GM19239 (cell line): ENCODE measurements at regions not wholly inside any gene's neighbourhood (a gene's known extent, or its start where the extent isn't known, plus 50 kb on each side); places are given as distances from the start of the nearest gene placed in this dataset.

ENCODE experiments used
- DNase-seq: peaks from one replicate; pipeline ENCODE4 v3.0.0; 2011; ENCODE audit warnings: low spot score; ENCODE audit not compliant: insufficient read length
- FAIRE-seq: peaks from 2 replicates; lab custom pipeline; 2011; peaks lifted over from hg19 to GRCh38; lab: Jason Lieb, UNC

DNA sequence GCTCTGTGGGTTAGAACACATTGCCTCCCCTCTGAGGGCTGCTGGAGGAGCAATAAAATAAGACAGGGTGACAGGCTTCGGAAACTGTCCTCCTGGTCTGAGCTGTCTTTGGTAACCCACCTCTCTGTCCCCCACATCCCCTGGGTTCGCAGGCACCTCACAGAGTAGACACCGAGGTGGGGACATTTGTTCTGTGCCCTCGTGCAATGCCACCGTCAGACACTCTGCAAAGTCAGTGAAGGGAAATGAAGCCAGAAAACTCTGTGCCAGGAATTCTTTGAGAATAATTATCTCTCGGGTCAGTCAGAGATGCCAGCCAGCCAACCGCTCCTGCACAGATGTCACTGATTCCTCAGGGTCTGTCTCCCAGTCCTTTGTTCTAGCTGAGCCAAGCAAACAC lies 493.6 kb downstream of the FOXO1 start:
- FAIRE-seq, result no peak
- no peak for DNase-seq

DNA sequence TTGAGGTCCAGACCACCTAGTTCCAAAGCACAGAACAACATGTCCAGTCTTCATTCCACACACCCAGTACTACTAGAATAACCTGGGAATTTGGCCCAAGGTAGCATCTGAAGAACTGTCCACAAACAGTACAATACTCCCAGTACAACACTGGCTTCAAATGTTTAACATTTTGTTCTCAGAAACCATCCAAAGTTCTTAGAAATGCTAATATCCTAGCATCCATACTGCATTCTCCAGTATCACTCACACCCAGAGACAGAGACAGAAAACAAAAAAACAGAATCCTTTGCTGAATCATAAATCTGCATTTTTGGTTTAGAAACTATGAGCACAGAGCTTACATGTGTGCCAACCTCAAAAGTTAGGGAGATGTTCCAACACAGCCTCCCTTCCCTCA lies 490.8 kb downstream of the FOXO1 start:
- FAIRE-seq, result no peak
- DNase-seq, result no peak

DNA sequence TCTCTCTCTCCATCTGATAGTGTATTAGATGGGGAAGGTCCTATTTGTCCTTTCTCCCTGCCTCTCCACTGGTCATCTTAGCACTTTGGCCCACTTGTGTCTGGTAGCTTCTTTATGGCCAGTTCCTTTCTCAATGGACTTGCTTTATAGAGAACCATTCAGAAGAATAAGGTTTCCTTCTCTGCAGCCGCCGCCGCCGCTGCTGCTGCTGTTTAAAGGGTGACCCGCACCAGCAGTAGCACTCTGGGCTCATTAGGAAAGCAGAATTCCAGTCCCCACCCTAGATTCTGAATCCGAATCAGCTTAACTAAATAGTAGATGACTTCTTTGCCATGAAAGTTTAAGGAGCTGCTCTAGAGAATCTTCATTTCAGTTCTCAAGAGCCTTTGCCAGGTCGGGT lies 490.2 kb downstream of the FOXO1 start:
- FAIRE-seq, result no peak

DNA sequence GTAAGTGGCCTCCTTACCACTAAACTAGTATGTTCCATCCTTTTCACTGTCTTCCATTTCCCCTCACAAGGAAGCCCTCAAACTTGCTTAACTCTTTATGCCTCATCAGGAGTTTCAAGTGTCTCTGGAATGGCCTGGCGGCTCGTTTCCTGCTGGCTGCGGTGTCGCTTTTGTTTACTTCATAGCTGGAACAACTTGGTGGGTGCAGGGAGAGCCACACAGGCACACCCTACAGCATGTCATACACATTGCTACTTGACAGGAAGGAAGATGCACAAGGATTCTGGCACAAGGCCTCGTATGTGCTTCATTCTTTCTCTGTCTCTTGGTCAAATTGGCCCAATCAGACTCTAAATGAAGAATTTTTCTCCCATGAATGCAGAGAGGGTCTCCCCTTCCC lies 488.3 kb downstream of the FOXO1 start:
- FAIRE-seq (no peak), DNase-seq (no peak)

More for the DNA sequence above, 490.2 kb downstream of the FOXO1 start:
- DNase-seq, result no peak

DNA sequence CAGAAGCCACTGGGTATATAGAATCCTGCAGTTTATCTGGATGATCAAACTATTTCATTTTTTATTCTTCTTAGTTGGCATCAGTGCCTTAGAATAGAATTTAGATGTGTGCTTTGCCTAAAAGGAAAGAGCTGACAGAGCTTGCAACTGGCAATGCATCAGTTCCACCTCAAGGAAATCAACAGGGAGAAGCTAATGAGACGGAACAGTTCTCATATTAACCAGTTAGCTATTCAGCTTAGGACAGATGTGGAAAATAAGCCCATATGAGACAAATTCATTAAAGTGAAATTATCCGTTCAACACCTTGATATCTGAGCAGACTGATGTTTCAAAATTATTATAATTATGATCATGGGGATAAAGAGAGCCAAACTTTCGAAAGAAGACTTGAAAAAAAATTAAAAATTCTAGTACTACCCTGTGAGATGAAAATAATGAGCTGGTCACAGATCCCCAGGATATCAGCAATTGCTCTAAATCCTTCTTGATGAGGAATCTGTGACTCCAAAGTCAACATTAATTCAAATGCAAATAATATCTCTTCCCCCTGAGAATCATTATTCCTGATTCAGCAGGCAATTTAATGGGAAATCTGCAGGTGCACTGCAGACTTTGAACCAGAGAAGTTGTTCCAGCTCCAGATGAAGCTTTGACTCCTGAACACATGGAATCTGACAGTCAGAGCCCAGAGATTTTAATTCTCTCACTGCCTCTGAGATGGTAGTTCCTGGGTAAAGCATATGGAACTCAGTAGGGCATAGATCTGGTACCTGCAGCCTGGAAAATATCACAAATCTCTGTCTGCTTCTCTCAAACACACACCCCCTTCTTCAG lies 486.8 kb downstream of the FOXO1 start:
- FAIRE-seq (no peak), DNase-seq (no peak)

DNA sequence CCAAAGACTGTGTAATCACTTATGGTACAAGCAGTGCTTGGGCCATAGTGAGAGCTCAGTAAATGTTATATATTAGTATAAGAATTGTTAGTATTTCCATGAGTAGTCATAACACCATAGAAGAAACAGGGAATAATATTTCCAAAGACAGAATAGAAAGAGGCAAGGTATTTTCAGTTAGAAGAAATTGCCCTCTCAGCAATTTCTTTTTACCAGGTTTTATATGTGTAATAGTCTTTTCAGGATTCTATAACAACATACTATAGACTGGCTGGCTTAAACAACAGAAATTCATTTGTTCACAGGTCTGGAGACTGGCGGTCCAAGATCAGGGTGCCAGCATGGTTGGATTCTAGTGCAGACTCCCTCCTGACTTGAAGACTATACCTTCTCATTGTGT lies 485.7 kb downstream of the FOXO1 start:
- DNase-seq (no peak), FAIRE-seq (no peak)

DNA sequence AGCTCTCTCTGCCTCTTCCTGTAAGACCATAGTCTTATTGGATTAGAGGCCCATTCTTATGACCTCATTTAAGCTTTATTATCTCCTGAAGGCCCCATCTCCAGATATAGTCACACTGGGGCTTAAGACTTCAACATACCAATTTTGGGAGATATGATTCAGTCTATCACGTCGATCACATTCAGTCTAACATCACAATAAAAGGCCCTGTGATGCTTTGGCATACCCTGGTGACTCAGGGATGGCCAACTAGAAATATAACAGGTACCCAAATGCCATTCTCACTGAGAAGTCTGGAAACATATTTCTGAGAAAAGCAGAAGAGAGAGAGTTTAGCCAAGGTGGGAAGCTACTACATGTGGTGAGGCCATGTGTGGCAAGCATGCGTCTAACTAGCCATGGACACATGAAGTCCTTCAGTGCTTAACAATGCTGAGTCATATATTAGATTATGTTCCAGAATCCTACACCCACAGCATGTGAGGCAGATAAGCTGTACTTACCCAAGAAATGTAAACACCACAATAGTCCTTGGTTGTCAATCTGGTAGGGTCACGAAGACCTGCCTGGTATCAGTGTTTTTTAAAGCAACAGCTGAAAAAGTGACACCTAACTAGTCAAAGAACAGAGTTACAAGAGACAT lies 485.1 kb downstream of the FOXO1 start:
- FAIRE-seq (no peak), DNase-seq (no peak)

DNA sequence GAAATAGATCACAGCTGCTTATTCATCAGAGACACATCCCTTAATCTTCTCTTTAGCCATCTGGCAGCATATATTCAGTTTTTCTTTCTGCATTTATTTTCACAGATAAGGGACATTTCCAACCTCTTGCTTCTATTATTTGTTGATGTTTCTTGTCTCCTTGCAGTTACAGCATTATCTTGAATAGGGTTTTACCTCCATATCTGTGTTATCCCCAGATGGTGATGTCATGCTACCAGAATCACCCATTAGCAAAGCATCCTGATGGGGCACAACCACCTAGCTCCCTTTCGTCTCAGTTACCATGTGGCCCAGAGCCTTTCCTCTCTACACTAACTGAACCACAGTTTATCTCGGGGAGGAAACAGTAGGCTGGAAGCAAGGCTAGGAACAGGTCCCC lies 483.9 kb downstream of the FOXO1 start:
- DNase-seq, result no peak
- no peak for FAIRE-seq

DNA sequence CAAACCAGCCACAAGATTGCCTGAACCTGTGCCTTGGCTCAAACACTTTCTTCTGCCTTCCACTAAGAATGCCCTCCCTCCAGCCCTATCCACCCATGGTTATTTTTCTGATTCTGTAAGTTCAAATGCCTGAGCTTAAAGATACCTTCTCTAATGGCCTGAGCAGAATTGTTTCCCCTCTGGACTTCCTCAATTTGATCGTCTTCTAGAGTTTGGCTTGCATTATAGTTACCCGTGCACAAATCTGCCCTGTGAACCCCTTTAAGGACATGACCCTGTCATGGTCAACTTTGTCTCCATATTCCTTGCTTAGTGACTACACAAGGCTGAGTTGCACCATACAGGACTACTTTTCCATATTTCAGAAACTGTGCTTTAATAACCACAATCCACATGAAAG lies 481.0 kb downstream of the FOXO1 start:
- FAIRE-seq, result no peak
- no peak for DNase-seq

DNA sequence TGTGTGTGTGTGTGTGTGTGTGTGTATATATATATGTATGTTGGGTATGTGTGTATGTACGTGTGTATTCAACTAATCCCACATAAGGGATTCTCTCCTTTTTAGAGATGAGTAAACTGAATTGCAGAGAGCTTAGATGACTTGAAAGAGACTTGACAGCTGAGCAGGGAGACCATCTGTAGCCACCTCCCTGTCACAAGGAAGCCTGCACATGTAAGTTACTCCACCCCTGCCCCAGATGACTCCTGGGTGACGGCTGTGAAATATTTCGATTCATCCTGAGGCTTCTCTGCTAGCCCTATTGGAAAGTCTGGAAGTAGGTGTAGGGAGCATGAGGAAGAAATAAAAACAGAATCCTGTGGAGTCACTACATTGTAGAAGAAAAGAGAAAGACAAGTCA lies 480.4 kb downstream of the FOXO1 start:
- DNase-seq (no peak), FAIRE-seq (no peak)

DNA sequence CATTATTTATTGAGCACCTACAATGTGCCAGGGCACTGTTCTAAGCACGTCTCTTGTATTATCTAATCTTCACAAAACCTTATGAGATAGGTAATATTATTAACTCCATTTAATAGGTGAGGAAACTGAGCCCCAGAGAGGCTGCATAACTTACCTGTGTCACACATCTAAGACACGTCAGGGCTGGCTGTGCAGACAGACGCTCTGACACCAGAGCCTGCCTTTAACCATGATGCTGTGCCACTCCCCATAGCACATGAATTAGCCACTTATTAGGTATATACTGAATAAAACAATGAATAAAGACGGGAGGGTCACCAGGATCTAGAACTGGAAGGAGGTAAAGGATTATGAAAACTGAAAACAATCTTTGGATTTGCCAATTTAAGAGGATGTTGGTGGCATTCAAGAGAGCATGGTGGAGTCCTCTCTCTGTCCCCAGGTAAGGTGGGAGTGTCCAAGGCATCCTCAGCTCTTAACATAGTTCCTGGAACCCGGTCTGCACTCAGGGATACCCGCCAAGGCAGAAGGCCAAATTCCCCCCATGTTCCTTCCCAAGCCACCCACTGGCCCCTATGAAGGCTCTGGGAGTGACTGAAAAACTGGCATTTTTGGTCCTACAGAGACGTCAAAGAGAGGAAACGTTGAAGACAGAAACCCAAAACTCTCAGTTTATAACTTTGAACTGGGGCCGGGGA lies 479.7 kb downstream of the FOXO1 start:
- FAIRE-seq (no peak), DNase-seq (no peak)

DNA sequence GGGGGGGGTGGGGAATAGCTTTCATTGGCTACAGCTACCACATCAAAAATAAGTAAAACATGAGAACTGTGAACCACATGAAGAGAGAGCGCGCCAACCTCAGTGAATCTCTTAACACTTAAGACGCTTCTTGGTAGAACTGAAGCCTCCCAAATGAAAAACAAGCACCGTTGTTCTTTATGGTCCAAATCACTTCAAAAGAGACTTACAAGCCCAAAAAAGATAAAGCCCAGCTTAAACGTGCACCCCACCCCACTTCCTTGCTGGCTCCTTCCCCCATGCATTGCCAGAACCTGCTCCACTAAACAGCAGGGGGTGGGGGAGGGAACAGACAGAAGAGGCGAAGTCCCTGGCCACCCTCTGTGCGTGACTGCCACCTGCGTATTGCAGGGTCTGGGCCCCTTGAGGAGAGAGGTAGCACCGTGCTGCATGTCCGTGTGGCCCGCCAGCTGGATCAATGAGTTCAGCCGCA lies 479.1 kb downstream of the FOXO1 start:
- FAIRE-seq (no peak), DNase-seq (no peak)

DNA sequence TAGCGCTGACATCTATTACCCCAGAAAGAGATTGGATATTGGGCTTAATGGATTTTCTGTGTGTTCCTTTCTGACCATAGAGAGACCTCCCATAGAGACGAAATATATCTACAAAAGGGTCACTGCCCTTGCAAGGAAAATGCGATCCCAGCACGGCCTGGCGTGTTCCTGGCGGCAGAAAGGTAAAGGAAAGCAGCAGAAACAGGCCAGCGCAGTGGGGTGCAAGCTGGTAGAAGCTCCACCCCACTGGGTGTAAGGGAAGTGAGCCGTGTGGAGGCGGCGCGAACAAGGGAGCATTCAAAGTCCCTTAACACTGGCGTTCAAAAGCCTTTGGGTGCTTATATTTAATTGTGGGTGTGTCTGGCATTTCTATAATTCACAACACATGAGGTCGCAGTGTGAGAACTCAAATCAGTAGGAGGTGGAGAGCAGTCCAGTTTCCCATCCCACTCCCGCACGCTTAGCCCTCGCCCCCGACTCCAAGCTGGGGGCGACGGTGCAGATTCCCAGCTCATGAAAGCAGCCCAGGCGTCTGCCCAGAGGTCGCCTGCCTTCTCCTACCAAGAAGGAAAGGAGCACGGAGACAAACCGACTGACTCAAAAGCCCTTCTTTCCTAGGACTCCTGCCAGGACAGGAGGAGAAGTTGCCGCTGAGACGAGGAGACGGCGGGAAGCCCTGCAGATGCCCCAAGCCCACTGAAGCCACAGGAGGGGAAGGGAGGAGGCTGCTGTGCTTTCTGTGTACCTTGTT lies 478.4 kb downstream of the FOXO1 start:
- FAIRE-seq, result no peak

DNA sequence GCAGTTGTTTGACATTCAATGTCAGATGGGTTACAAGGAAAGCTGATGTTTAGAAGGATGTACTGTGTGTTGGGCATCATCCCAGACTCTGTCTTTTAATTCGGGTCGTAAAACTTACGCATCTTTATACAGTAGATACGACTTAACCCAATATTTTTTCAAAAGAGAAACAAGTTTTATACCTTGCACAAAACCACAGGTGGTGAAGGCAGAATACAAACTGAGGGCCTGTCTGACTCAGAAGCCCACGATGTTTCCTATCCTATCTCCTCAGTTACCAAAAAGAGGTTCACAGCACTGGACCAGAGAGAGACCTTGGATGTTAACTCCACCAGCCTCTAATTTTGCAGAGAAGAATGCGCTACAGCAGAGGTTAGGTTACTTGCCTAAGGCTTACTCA lies 477.0 kb downstream of the FOXO1 start:
- FAIRE-seq, result no peak
- no peak for DNase-seq

More for the DNA sequence above, 478.4 kb downstream of the FOXO1 start:
- DNase-seq, result no peak

DNA sequence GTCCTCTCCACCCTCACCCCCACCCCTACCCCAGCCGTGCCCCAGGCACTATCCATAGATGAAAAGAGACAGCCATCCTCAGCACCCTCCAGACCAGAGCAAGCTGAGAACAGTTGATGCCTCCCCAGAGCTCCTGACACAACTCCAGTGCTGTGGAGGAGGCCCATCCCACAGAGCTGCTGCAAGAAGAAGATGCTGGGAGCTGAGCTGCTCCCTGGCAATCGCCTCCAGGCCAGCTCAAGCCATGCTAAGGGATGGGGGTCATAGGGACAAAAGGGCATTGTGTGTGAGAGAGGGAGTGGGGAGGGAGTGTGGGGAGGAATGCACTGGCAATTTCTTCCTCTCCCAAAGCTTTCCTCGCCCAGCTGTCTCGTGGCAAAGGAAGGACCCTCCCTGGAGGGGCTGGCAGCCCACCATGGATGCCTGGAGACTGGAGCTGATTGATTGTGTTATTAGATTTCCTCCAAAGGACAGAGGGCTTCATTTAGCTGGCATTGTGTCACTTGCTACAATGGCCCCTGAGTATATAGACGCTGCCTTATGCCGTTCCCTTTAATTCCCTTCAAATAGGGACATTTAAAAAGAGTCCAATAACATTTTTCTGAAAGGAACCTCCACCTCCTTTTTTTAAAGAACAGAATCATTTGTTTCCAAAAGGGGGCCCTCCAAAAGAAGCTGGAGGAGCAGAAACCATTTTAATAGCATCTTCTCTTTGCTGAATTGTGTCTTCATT lies 476.4 kb downstream of the FOXO1 start:
- FAIRE-seq, result no peak
- DNase-seq, result no peak

DNA sequence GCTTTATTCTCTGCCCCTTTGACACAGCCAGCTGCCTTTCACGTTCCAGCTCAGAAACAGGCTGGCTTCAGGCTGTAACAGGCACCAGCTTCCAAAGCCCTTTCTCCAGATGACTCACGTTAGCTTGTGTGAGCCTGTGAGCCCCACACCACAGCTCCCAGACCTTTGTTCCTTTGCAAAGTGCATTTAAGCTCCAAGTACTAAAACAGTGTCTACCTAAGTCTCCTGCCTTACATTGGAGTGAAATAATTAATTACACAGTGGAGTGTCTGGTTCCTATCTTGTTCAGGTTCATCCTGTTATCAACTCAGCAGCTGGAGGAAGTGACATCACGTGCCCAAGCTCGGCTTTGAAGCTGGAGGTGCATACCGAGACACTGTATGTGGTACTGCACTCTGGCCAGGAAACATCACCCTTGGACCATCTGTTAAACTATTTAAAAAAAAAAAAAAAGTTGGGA lies 475.8 kb downstream of the FOXO1 start:
- FAIRE-seq (peak; percentile 71), DNase-seq (no peak)

DNA sequence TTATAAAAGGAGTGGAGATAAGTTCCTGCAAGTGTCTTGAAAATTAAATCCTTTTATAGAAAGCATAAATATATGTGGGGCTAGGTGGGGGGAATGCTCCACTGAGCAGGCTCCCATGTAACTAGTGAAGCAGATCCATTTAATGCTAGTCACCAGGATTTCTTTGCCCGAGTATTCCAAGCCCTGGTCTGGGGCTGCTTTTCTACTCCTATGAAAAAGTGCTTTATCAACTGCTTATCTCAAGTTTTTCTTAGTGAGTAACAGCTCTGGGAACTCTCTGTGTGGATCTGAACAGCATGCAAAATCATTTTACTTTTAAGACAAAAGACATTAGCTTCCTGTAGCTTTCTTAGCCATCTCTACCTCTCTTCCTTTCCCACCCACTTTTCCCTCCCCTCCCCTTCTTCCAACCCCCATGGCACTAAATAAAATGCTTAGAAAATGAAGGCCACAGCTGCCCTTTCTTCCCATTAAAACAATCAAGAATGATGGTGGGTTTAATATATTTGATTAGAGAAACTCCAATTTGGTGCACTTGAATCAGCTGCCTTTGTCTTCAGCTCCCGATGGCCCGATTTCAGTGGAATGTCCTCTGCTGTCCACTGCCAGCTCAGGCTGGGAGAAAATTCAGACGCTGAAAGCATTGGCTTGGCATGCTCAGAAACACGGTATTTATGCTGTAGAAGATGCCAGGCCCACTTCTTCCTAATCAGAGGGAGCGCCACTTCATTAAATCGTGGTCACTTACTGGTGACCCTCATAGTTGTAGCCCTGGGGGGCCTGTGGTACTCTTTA lies 475.1 kb downstream of the FOXO1 start:
- no peak for FAIRE-seq
- DNase-seq, result no peak

DNA sequence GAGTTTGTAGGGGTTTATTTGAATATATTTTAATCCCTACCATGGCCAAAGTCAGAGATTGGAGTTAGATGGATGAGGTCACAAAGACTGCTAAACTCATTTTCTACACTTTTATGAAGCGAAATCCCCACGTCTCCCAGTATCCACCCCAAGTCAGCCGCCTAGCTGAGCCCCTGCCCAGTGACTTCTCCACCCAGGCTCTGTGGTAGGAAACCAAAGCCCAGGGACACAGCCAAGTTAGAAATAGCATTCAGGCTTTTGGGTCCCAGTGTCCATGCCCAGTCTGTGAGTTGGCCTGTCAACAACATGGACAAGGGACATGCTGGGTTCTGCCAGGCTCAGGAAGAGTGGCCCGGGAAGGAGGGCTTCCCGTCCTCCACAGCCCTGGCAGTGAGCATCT lies 474.0 kb downstream of the FOXO1 start:
- DNase-seq, result no peak
- no peak for FAIRE-seq

DNA sequence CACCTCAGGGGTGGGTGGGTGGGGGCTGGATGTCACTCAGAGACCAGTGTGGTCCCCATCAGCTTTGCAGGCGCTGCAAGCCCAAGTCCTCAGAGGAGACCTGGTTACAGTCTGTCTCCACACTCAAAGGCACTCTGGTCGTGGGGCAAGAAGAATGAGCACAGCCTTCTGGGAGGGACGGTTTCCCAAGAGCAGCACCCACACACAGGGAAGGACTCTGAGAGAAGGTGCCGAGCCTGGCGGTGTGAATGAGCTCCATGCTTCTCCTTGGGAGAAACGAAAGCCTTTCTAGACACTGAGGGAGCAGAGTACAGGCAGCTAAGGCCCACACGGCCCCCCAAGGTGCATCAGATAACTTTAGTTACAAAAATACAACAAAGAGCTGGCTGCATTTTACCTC lies 473.6 kb downstream of the FOXO1 start:
- FAIRE-seq (no peak), DNase-seq (no peak)
